ENCODE measurements at regions not wholly inside any gene's neighbourhood (a gene's known extent, or its start where the extent isn't known, plus 50 kb on each side); places are given as distances from the start of the nearest gene placed in this dataset.

- TF ChIP-seq EZH2 (IDR thresholded peaks at IDR 0.05; ENCODE audit: low read depth): no peak
- no peak for TF ChIP-seq CTCF (conservative IDR thresholded peaks at IDR 0.05)
Measured at GRCh38 chr12:126397660-126398059, 1332.4 kb downstream of the AACS start.
